Endothelial cell of umbilical vein (primary cell): ENCODE measurements at regions not wholly inside any gene's neighbourhood (a gene's known extent, or its start where the extent isn't known, plus 50 kb on each side); places are given as distances from the start of the nearest gene placed in this dataset.

Experiments used
- BruUV-seq: library from RNA; stranded (reverse); fragments of 400-500 nt; replicated peaks from 2 replicates; lab custom pipeline; 2021; lab: Mats Ljungman, UMichigan
- CTCF ChIA-PET: fragments of 300-600, 350-600 bp; sonication (Branson Sonifier 250); formaldehyde crosslinking; loops from one replicate; lab custom pipeline; 2021; ENCODE audit warnings: antibody characterized with exemption, inconsistent platforms; lab: Charles Lee
- POLR2A ChIA-PET: fragments of 300-600, 350-600 bp; sonication (Branson Sonifier 250); formaldehyde crosslinking; loops from one replicate; lab custom pipeline; 2021; ENCODE audit warnings: antibody characterized with exemption, inconsistent platforms; lab: Charles Lee
- DNase-seq: peaks from one replicate; pipeline ENCODE4 v3.0.0-alpha.2; 2011; ENCODE audit warnings: low read depth, low spot score
- FAIRE-seq: peaks from 2 replicates; lab custom pipeline; 2011; peaks lifted over from hg19 to GRCh38; lab: Jason Lieb, UNC
- H2AFZ ChIP-seq: 2 replicates; pipeline ENCODE4 v1.6.0; 2012; ENCODE audit warnings: low read depth, low read length, control low read depth, inconsistent platforms
- H3K27ac ChIP-seq: 2 replicates; pipeline ENCODE4 v1.5.1; 2011; ENCODE audit warnings: low read depth, mild to moderate bottlenecking, control low read depth, low read length, moderate library complexity; ENCODE audit not compliant: insufficient read depth
- H3K27me3 ChIP-seq, 2 experiments: 2 replicates each; pipeline versions ENCODE4 v1.6.0 to v1.6.1; 2011; ENCODE audit warnings: low read length in 2 of 2, mixed read lengths in 1 of 2; ENCODE audit not compliant: control insufficient read depth in 2 of 2, insufficient read depth in 2 of 2
- H3K36me3 ChIP-seq, 2 experiments: 2 replicates in 1 of 2; 3 replicates in 1 of 2; pipeline ENCODE4 v1.5.1; 2011; ENCODE audit warnings: low read length in 2 of 2, mild to moderate bottlenecking in 1 of 2, moderate library complexity in 1 of 2; ENCODE audit not compliant: control insufficient read depth in 2 of 2, insufficient read depth in 2 of 2; ENCODE audit errors: extremely low read depth in 1 of 2
- H3K4me1 ChIP-seq: 3 replicates; pipeline ENCODE4 v1.5.1; 2011; ENCODE audit warnings: mild to moderate bottlenecking, low read length; ENCODE audit not compliant: control insufficient read depth, insufficient read depth; ENCODE audit errors: extremely low read depth
- H3K4me2 ChIP-seq: 2 replicates; pipeline ENCODE4 v1.6.1; 2011; ENCODE audit warnings: low read length, control low read depth, mixed read lengths; ENCODE audit not compliant: insufficient read depth
- H3K4me3 ChIP-seq, 3 experiments: fragments of 200-600 bp in 1 of 3; sonication (generic), shearing (Covaris generic) in 1 of 3; replicated peaks in 1 of 3; 2 replicates each; pipeline ENCODE4 v1.5.1; 2011 to 2016; ENCODE audit warnings: control low read depth in 3 of 3, low read length in 3 of 3, mild to moderate bottlenecking in 2 of 3, inconsistent platforms in 1 of 3, low read depth in 1 of 3, moderate library complexity in 1 of 3; ENCODE audit not compliant: insufficient read depth in 1 of 3
- H3K79me2 ChIP-seq: 2 replicates; pipeline ENCODE4 v1.6.0; 2012; ENCODE audit warnings: low read length, inconsistent platforms; ENCODE audit not compliant: control insufficient read depth, insufficient read depth
- H3K9ac ChIP-seq: replicated peaks from 2 replicates; pipeline ENCODE3; 2011; ENCODE audit warnings: low read length, control low read depth; ENCODE audit not compliant: insufficient read depth; ENCODE audit errors: extremely low read depth
- H3K9me1 ChIP-seq: replicated peaks from 3 replicates; pipeline ENCODE4 v1.6.0; 2011; ENCODE audit warnings: mild to moderate bottlenecking, low read length; ENCODE audit not compliant: control insufficient read depth, insufficient read depth; ENCODE audit errors: extremely low read depth
- H3K9me3 ChIP-seq: replicated peaks from 2 replicates; pipeline ENCODE4 v1.5.1; 2012; ENCODE audit warnings: low read length, inconsistent platforms; ENCODE audit not compliant: control insufficient read depth, insufficient read depth
- H4K20me1 ChIP-seq: replicated peaks from 2 replicates; pipeline ENCODE3; 2011; ENCODE audit warnings: mild to moderate bottlenecking, low read length; ENCODE audit not compliant: control insufficient read depth, insufficient read depth; ENCODE audit errors: extremely low read depth
- CTCF ChIP-seq, 2 donors: IDR thresholded peaks; 1 replicate in 1 of 2; 2 replicates in 1 of 2; pipeline ENCODE4 v1.5.1; 2011; ENCODE audit warnings: low read length in 2 of 2, mild to moderate bottlenecking in 2 of 2, moderate library complexity in 2 of 2, control low read depth in 1 of 2, inconsistent platforms in 1 of 2, low read depth in 1 of 2; ENCODE audit not compliant: insufficient read depth in 1 of 2; ENCODE audit errors: extremely low read depth in 1 of 2
- EZH2 ChIP-seq: IDR thresholded peaks from 2 replicates; pipeline ENCODE4 v1.6.1; 2012; ENCODE audit warnings: borderline replicate concordance, low read depth, mild to moderate bottlenecking, moderate library complexity, low read length, inconsistent platforms; ENCODE audit not compliant: severe bottlenecking
- FOS ChIP-seq: IDR thresholded peaks from 2 replicates; pipeline ENCODE4 v1.6.1; 2011; ENCODE audit warnings: mild to moderate bottlenecking, low read length, moderate library complexity, borderline replicate concordance; ENCODE audit not compliant: insufficient read depth
- GATA2 ChIP-seq: IDR thresholded peaks from 2 replicates; pipeline ENCODE4 v1.7.0; 2011; ENCODE audit warnings: low read depth, mild to moderate bottlenecking, moderate library complexity, mixed read lengths, low read length; ENCODE audit not compliant: insufficient read length, insufficient read depth
- JUN ChIP-seq: IDR thresholded peaks from 2 replicates; pipeline ENCODE4 v1.6.1; 2011; ENCODE audit warnings: borderline replicate concordance, low read depth; ENCODE audit not compliant: insufficient read length, insufficient read depth
- MAX ChIP-seq: IDR thresholded peaks from 2 replicates; pipeline ENCODE4 v1.6.1; 2011; ENCODE audit not compliant: insufficient read depth, insufficient read length
- MYC ChIP-seq: IDR thresholded peaks from one replicate; pipeline ENCODE4 v1.6.1; 2011; ENCODE audit warnings: mild to moderate bottlenecking, low read depth, low read length
- POLR2AphosphoS5 ChIP-seq: IDR thresholded peaks from 2 replicates; pipeline ENCODE4 v1.6.1; 2012; ENCODE audit warnings: low read depth, mild to moderate bottlenecking, control low read depth, low read length, moderate library complexity; ENCODE audit not compliant: insufficient read depth
- dilution Hi-C: fragments of 300-500 bp; cut with MboI; formaldehyde crosslinking; loops from one replicate; pipeline ENCODE4 v1.15.0; 2019; ENCODE audit warnings: low sequenced_read_pairs; ENCODE audit not compliant: extremely low pct_ligation_motif_present
- intact Hi-C: fragments of 100-400 bp; cut with micrococcal nuclease; formaldehyde crosslinking; loops from one replicate; pipeline ENCODE4 v1.10.0; 2022

GRCh38 chr3:103825586-103825985 lies 1390.8 kb downstream of the ZPLD1 start:
- TF ChIP-seq CTCF (IDR thresholded peaks at IDR 0.05; ENCODE audit: extremely low read depth in 1 of 2, insufficient read depth in 1 of 2, low read depth in 1 of 2, low read length in 2 of 2) (no peak), EZH2 (no peak), MAX (no peak), GATA2 (no peak)
- no peaks in the 10 kb centered on the region for H3K79me2 ChIP-seq
- H3K9ac ChIP-seq = no peak overlapping the region
- FAIRE-seq (no peak), DNase-seq (no peak)
- no peak overlapping the region for H3K4me3 ChIP-seq
- no peaks in the 10 kb centered on the region for H4K20me1 ChIP-seq
- no peak overlapping the region for H3K27ac ChIP-seq
- no TSS peak for BruUV-seq
- intact Hi-C loops (no loop called here), dilution Hi-C loops (no loop called here)
- no peaks in the 10 kb centered on the region for H3K4me1 ChIP-seq
- no peak overlapping the region for H2AFZ ChIP-seq
- no peaks in the 10 kb centered on the region for H3K9me1 ChIP-seq
- H3K36me3 ChIP-seq = no peaks in the 10 kb centered on the region
- ChIA-PET POLR2A (no interaction called here), CTCF (no interaction called here)
- no peak overlapping the region for H3K4me2 ChIP-seq
- no peaks in the 10 kb centered on the region for H3K9me3 ChIP-seq
- no peaks in the 10 kb centered on the region for H3K27me3 ChIP-seq

GRCh38 chr3:103829723-103830326 lies 1395.0 kb downstream of the ZPLD1 start:
- TF ChIP-seq MYC = no peak
- no peak for TF ChIP-seq POLR2AphosphoS5
- no peak for TF ChIP-seq JUN
- no peak for TF ChIP-seq EZH2
- TF ChIP-seq FOS = no peak
- DNase-seq (no peak), FAIRE-seq (no peak)
- no peaks in the 10 kb centered on the region for H3K27me3 ChIP-seq
- H3K4me1 ChIP-seq = no peaks in the 10 kb centered on the region
- no peaks in the 10 kb centered on the region for H4K20me1 ChIP-seq
- no peaks in the 10 kb centered on the region for H3K36me3 ChIP-seq
- POLR2A ChIA-PET = no interaction called here
- dilution Hi-C loops (no loop called here), intact Hi-C loops (no loop called here)
- H3K9me3 ChIP-seq = no peaks in the 10 kb centered on the region
- no peak overlapping the region for H3K27ac ChIP-seq
- no peak overlapping the region for H2AFZ ChIP-seq
- CTCF ChIA-PET = no interaction called here
- no peaks in the 10 kb centered on the region for H3K79me2 ChIP-seq
- H3K4me3 ChIP-seq = no peak overlapping the region
- H3K9ac ChIP-seq = no peak overlapping the region
- no peaks in the 10 kb centered on the region for H3K9me1 ChIP-seq
- no peak overlapping the region for H3K4me2 ChIP-seq
- BruUV-seq = no TSS peak
